PC-3 (cell line): ENCODE measurements at regions not wholly inside any gene's neighbourhood (a gene's known extent, or its start where the extent isn't known, plus 50 kb on each side); places are given as distances from the start of the nearest gene placed in this dataset.

Source experiments
- EZH2 ChIP-seq: fragments of 300-600 bp; sonication (generic); IDR thresholded peaks from one replicate; pipeline ENCODE4 v1.6.1; 2017; ENCODE audit warnings: antibody characterized with exemption, mild to moderate bottlenecking, low read length; ENCODE audit not compliant: unreplicated experiment
- TF ChIP-seq, protein P1 (sequence below): fragments of 300-600 bp; sonication (generic); conservative IDR thresholded peaks from 2 replicates; pipeline ENCODE4 v1.5.1; 2017; ENCODE audit warnings: antibody characterized with exemption, low read depth, mild to moderate bottlenecking, low read length

GRCh38 chrX:78595901-78596502 lies 63.1 kb downstream of the RTL3 start:
- TF ChIP-seq, protein P1, sequence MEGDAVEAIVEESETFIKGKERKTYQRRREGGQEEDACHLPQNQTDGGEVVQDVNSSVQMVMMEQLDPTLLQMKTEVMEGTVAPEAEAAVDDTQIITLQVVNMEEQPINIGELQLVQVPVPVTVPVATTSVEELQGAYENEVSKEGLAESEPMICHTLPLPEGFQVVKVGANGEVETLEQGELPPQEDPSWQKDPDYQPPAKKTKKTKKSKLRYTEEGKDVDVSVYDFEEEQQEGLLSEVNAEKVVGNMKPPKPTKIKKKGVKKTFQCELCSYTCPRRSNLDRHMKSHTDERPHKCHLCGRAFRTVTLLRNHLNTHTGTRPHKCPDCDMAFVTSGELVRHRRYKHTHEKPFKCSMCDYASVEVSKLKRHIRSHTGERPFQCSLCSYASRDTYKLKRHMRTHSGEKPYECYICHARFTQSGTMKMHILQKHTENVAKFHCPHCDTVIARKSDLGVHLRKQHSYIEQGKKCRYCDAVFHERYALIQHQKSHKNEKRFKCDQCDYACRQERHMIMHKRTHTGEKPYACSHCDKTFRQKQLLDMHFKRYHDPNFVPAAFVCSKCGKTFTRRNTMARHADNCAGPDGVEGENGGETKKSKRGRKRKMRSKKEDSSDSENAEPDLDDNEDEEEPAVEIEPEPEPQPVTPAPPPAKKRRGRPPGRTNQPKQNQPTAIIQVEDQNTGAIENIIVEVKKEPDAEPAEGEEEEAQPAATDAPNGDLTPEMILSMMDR = peak; percentile 61
- no peak for TF ChIP-seq EZH2
